NOMO-1 treated with dmso at 0.1 percent for 144 hours (cell line): ENCODE measurements at regions not wholly inside any gene's neighbourhood (a gene's known extent, or its start where the extent isn't known, plus 50 kb on each side); places are given as distances from the start of the nearest gene placed in this dataset.

Experiments used
- DNase-seq: peaks from one replicate; lab custom pipeline; 2025; ENCODE audit not compliant: unreplicated experiment; lab: John Stamatoyannopoulos, UW

- no peak for DNase-seq
Observed at GRCh38 chr4:22122062-22122461, 173.5 kb upstream of the KCNIP4 start.

- DNase-seq: no peak
Observed at GRCh38 chr4:22115262-22115661, 166.7 kb upstream of the KCNIP4 start.

- no peak for DNase-seq
Observed at GRCh38 chr4:22103768-22104167, 155.2 kb upstream of the KCNIP4 start.

- no peak for DNase-seq
Observed at GRCh38 chr4:22099896-22100295, 151.3 kb upstream of the KCNIP4 start.

GRCh38 chr4:22097596-22097995 lies 149.0 kb upstream of the KCNIP4 start:
- DNase-seq: no peak

GRCh38 chr4:22094217-22094616 lies 145.6 kb upstream of the KCNIP4 start:
- no peak for DNase-seq

GRCh38 chr4:22093126-22093525 lies 144.6 kb upstream of the KCNIP4 start:
- no peak for DNase-seq

GRCh38 chr4:22091906-22092305 lies 143.3 kb upstream of the KCNIP4 start:
- DNase-seq: no peak

- no peak for DNase-seq
Observed at GRCh38 chr4:22091352-22091717, 142.8 kb upstream of the KCNIP4 start.

GRCh38 chr4:22090661-22091351 lies 142.2 kb upstream of the KCNIP4 start:
- no peak for DNase-seq

- no peak for DNase-seq
Observed at GRCh38 chr4:22077571-22077970, 129.0 kb upstream of the KCNIP4 start.

- DNase-seq: no peak
Observed at GRCh38 chr4:22072726-22073125, 124.2 kb upstream of the KCNIP4 start.

GRCh38 chr4:22072240-22072639 lies 123.7 kb upstream of the KCNIP4 start:
- DNase-seq: no peak

- DNase-seq: no peak
Observed at GRCh38 chr4:22071749-22072148, 123.2 kb upstream of the KCNIP4 start.

- no peak for DNase-seq
Observed at GRCh38 chr4:22070256-22070655, 121.7 kb upstream of the KCNIP4 start.

- no peak for DNase-seq
Observed at GRCh38 chr4:22063613-22064012, 115.0 kb upstream of the KCNIP4 start.

GRCh38 chr4:22062676-22063075 lies 114.1 kb upstream of the KCNIP4 start:
- no peak for DNase-seq

GRCh38 chr4:22055954-22056353 lies 107.4 kb upstream of the KCNIP4 start:
- no peak for DNase-seq

GRCh38 chr4:22052076-22052475 lies 103.5 kb upstream of the KCNIP4 start:
- DNase-seq: no peak

GRCh38 chr4:22048323-22048722 lies 99.8 kb upstream of the KCNIP4 start:
- DNase-seq: no peak

- no peak for DNase-seq
Observed at GRCh38 chr4:22047793-22048192, 99.2 kb upstream of the KCNIP4 start.

- DNase-seq: no peak
Observed at GRCh38 chr4:22045051-22045630, 96.6 kb upstream of the KCNIP4 start.

GRCh38 chr4:22031423-22031822 lies 82.9 kb upstream of the KCNIP4 start:
- DNase-seq: no peak
